ENCODE measurements at regions not wholly inside any gene's neighbourhood (a gene's known extent, or its start where the extent isn't known, plus 50 kb on each side); places are given as distances from the start of the nearest gene placed in this dataset.

DNA sequence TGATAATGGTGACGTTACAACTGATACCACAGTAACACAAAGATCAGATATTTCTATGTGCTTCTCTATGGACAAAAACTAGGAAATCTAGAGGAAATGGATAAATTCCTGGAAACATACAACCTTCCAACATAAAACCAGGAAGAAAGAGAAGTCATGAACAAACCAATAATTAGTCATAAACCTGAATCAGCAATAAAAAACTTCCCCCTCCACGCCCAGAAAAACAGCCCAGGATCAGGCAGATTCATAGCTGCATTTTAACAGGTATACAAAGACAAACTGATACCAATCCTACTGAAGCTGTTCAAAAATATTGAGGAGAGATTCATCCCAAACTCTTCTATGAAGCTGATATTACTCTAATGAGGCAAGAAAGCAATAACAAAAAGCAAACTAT, 1535.2 kb upstream of the LRRTM1 start:
- TF ChIP-seq, protein P1, sequence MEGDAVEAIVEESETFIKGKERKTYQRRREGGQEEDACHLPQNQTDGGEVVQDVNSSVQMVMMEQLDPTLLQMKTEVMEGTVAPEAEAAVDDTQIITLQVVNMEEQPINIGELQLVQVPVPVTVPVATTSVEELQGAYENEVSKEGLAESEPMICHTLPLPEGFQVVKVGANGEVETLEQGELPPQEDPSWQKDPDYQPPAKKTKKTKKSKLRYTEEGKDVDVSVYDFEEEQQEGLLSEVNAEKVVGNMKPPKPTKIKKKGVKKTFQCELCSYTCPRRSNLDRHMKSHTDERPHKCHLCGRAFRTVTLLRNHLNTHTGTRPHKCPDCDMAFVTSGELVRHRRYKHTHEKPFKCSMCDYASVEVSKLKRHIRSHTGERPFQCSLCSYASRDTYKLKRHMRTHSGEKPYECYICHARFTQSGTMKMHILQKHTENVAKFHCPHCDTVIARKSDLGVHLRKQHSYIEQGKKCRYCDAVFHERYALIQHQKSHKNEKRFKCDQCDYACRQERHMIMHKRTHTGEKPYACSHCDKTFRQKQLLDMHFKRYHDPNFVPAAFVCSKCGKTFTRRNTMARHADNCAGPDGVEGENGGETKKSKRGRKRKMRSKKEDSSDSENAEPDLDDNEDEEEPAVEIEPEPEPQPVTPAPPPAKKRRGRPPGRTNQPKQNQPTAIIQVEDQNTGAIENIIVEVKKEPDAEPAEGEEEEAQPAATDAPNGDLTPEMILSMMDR (IDR thresholded peaks at IDR 0.05; ENCODE audit: low read depth, low read length, missing control alignments): no peak
- DNase-seq (ENCODE audit: extremely low read depth, low read depth): no peak
- no peak overlapping the region for H3K4me3 ChIP-seq (replicated peaks; ENCODE audit: low read depth, low read length)

DNA sequence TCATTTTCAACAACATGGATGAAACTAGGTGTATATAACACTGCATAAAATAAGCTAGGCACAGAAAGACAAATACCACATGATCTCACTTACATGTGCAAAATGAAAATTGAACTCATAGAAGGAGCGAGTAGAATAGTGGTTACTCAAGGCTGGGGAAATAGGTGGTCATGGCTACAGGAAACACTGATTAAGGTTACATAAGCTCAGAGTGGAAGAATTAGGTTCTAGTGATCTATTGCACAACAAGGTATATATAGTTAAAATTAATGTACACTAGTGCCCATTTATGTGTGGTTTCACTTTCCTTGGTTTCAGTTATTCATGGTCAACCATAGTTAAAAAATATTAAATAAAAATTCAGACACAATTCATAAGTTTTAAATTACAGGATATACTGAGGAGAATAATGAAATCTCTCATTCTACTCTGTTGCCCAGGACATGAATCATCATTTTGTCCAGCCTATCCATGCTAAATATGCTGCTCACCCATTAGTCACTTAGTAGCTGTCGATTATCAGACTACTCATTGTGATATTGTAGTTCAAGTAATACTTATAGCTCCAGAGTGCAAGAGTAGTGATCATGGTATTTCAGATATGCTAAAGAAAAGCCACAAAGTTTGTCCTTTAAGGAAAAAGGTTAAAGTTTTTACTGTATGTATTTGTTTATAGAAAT, 1530.9 kb upstream of the LRRTM1 start:
- no peak overlapping the region for H3K4me3 ChIP-seq (replicated peaks; ENCODE audit: low read depth, low read length)
- no peak for DNase-seq (ENCODE audit: extremely low read depth, low read depth)
- TF ChIP-seq, protein P1 (IDR thresholded peaks at IDR 0.05; ENCODE audit: low read depth, low read length, missing control alignments): no peak

DNA sequence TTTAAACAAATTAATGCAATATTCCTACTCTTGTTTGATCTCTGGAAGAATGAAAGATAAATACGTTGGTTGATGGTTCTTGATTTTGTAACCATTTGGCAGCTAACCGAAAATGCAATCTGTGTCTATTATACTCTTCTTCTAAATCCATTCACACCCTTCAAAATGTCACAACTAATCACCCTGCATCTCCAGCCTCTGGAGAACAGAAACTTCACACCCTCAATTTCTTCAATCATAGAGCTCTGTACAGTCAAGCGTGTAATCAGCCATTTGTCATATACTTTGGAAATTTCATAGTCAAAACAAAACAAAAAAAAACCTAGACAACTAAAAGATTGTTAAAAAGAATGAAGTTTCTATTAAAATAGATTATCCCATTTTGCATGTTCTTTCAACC, 1482.3 kb upstream of the LRRTM1 start:
- no peak overlapping the region for H3K4me3 ChIP-seq (replicated peaks; ENCODE audit: low read depth, low read length)
- DNase-seq (ENCODE audit: extremely low read depth, low read depth): no peak
- TF ChIP-seq, protein P1 (IDR thresholded peaks at IDR 0.05; ENCODE audit: low read depth, low read length, missing control alignments): no peak

DNA sequence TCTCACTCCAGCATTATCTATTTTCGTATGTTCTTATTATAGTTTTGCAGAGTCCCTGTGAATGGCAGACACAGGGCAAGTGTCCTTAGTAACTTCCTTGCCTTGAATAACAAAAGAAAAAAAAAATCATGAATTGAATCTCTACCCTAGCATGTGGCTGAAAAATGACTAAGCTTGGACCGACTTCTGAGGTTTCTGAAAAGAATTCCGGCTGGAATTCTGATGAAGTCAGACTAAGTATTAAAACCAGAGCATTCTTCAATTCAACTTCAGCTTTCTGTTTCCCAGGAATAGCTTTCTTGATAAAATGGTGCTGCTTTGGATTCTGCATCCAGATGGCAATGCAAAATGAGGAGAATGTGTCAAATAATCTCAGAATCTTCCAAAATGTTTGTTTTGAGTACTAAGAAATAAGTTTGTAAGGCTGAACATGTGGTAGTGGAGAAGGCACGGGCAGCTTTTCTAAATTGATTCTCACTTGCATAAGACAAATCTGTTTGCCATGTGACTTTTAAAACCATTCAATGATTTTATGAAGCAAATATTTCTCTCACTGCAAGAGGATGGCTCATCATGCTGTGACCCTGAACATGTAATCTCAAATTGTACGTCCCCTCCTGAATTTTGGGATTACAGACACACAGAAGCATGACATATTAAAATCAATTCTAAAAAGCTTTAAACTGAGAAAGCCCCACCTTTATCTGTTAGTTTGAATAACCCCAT, 1462.8 kb upstream of the LRRTM1 start:
- TF ChIP-seq, protein P1 (IDR thresholded peaks at IDR 0.05; ENCODE audit: low read depth, low read length, missing control alignments): no peak
- no peak overlapping the region for H3K4me3 ChIP-seq (replicated peaks; ENCODE audit: low read depth, low read length)
- DNase-seq (ENCODE audit: extremely low read depth, low read depth): no peak

DNA sequence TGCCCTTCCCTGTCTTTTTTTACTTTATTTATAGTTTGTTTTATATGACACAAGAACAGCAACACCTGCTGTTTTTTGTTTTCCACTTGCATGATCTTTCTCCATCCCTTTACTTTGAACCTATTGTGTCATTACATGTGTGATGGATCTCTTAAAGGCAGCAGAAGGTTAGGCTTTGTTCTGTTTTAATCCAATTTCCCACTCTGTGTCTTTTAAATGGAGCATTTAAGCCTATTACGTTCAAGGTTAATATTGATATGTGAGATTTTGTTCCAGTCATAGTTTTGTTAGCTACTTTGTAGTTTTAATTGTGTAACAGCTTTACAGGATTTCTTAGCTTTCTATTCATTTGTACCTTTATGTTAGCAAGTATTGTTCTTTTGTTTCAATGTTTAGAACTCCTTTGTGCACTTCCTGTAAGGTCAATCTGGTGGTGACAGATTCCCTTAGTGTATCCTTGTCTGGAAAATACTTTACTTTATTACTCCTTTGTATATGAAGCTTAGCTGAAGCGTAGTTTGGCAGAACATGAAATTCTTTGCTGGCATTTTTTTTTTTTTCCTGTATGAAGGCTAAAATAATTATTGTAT, 1443.0 kb upstream of the LRRTM1 start:
- TF ChIP-seq, protein P1 (IDR thresholded peaks at IDR 0.05; ENCODE audit: low read depth, low read length, missing control alignments): no peak
- no peak overlapping the region for H3K4me3 ChIP-seq (replicated peaks; ENCODE audit: low read depth, low read length)
- no peak for DNase-seq (ENCODE audit: extremely low read depth, low read depth)

DNA sequence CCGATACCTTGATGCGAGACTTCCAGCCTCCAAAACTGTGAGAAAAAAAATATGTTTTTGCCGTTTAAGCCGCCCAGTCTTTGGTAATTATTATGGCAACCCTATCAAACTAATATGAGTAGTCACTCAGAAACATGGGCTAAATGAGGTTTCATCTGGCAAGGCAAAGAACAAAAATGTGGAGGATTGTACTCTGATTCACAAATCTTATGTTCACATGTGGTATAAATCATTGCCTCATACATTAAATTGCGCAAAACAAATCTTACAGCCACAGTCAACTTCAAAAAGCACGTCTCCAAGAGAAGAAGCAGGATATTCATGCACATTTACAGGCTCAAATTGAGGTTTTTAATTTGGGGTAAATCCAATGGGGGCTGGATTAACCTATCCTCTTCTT, 1435.4 kb upstream of the LRRTM1 start:
- TF ChIP-seq, protein P1 (IDR thresholded peaks at IDR 0.05; ENCODE audit: low read depth, low read length, missing control alignments): no peak
- DNase-seq (ENCODE audit: extremely low read depth, low read depth): no peak
- H3K4me3 ChIP-seq (replicated peaks; ENCODE audit: low read depth, low read length): no peak overlapping the region
